Nephron (organoid): ENCODE measurements at regions not wholly inside any gene's neighbourhood (a gene's known extent, or its start where the extent isn't known, plus 50 kb on each side); places are given as distances from the start of the nearest gene placed in this dataset.
A peak's percentile ranks its signal among the peaks of the same experiment; 100 is the strongest.
"Not testable (repeated sequence)": the region's sequence is repeated elsewhere in the genome, so short reads cannot be mapped to it uniquely, and the experiment has no call there.

Experiments
- H3K27ac Mint-ChIP-seq, 3 experiments: 2 replicates each; pipeline ENCODE4 v1.8.0; 2020; ENCODE audit warnings: mixed read lengths in 3 of 3, mild to moderate bottlenecking in 2 of 3, moderate library complexity in 1 of 3
- H3K27me3 Mint-ChIP-seq: 2 replicates; pipeline ENCODE4 v1.8.0; 2021; ENCODE audit warnings: low read depth, mild to moderate bottlenecking, moderate library complexity, mixed read lengths
- H3K36me3 Mint-ChIP-seq: 2 replicates; pipeline ENCODE4 v1.8.0; 2020; ENCODE audit warnings: low read depth, mixed read lengths
- H3K4me1 Mint-ChIP-seq: 2 replicates; pipeline ENCODE4 v1.8.0; 2020; ENCODE audit warnings: mixed read lengths
- H3K4me3 Mint-ChIP-seq, 3 experiments: 2 replicates each; pipeline ENCODE4 v1.8.0; 2020; ENCODE audit warnings: mild to moderate bottlenecking in 3 of 3, mixed read lengths in 3 of 3, moderate library complexity in 2 of 3
- H3K9me3 Mint-ChIP-seq: 2 replicates; pipeline ENCODE4 v1.8.0; 2020; ENCODE audit warnings: mixed read lengths
- CTCF ChIP-seq, 3 experiments: fragments of 200-600 bp; sonication (generic); IDR thresholded peaks; one replicate each; pipeline ENCODE4 v1.5.0; 2021; ENCODE audit warnings: antibody characterized with exemption in 3 of 3; ENCODE audit not compliant: unreplicated experiment in 3 of 3

DNA sequence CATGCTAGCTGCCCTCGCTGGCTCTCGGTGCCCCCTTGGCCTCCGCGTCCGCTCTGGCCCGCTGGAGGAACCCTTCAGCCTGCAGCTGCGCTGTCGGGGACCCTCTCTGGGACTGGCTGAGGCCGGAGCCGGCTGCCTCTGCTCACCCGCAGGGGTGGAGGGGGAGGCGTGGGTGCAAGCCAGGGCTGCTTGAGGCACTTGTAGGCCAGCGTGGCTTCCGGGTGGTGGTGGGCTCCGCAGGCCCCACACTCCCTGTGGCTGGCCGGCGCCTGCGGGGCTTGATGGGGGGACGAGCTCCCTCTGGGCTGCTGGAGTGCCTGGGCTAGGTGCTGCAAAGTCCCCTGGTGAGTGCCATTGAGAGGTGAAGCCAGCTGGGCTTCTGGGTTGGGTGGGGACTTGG, 429.6 kb downstream of the LRRC70 start:
- H3K27me3 Mint-ChIP-seq: no peaks in the 10 kb centered on the region
- no peak overlapping the region for H3K27ac Mint-ChIP-seq
- H3K36me3 Mint-ChIP-seq: no peaks in the 10 kb centered on the region
- H3K4me3 Mint-ChIP-seq: no peak overlapping the region
- H3K9me3 Mint-ChIP-seq: peaks cover 16% of the 10 kb centered on the region
- no peaks in the 10 kb centered on the region for H3K4me1 Mint-ChIP-seq
- no peak for TF ChIP-seq CTCF (IDR thresholded peaks at IDR 0.05; ENCODE audit: unreplicated experiment in 3 of 3)

DNA sequence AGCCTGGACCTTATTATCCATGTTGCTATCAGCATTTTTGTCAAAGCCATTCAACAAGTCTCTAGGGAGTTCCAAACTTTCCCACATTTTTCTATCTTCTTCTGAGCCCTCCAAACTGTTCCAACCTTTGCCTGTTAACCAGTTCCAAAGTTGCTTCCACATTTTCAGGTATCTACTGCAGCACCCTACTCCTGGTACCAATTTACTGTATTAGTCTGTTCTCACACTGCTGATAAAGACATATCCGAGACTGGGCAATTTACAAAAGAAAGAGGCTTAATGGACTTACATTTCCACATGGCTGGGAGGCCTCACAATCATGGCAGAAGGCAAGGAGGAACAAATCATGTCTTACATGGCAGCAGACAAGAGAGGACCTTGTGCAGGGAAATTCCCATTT, 416.2 kb downstream of the LRRC70 start:
- not testable (repeated sequence) for H3K36me3 Mint-ChIP-seq, H3K4me1 Mint-ChIP-seq, H3K27me3 Mint-ChIP-seq, H3K27ac Mint-ChIP-seq, H3K4me3 Mint-ChIP-seq
- peaks cover 44% of the 10 kb centered on the region for H3K9me3 Mint-ChIP-seq

DNA sequence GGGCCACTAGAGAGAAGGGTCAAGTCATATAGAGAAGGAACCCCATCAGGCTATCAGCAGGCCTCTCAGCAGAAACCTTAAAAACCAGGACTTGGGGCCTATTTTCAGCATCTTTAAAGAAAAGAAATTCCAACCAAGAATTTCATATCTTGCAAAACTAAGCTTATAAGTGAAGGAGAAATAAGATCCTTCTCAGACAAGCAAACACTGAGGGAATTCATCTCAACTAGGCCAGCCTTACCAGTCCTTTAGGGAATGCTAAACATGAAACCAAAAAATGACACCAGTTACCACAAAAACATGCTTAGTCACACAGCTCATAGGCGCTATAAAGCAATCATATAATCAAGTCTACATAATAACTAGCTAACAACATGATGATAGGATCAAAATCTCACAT, 407.1 kb downstream of the LRRC70 start:
- H3K9me3 Mint-ChIP-seq: peaks cover 35% of the 10 kb centered on the region
- no peak for TF ChIP-seq CTCF (IDR thresholded peaks at IDR 0.05; ENCODE audit: unreplicated experiment in 3 of 3)
- no peak overlapping the region for H3K27ac Mint-ChIP-seq
- H3K4me3 Mint-ChIP-seq: no peak overlapping the region
- H3K36me3 Mint-ChIP-seq: no peaks in the 10 kb centered on the region
- H3K4me1 Mint-ChIP-seq: no peaks in the 10 kb centered on the region
- H3K27me3 Mint-ChIP-seq: no peaks in the 10 kb centered on the region

- Mint-ChIP-seq H3K27me3 (no peaks in the 10 kb centered on the region), H3K9me3 (peaks cover 24% of the 10 kb centered on the region), H3K36me3 (no peaks in the 10 kb centered on the region), H3K27ac (peak overlapping the region in 1 of 3 experiments; percentile 58), H3K4me3 (no peak overlapping the region), H3K4me1 (no peaks in the 10 kb centered on the region)
- TF ChIP-seq CTCF (IDR thresholded peaks at IDR 0.05; ENCODE audit: unreplicated experiment in 3 of 3): no peak
Measured at GRCh38 chr5:62982348-62982747, 403.7 kb downstream of the LRRC70 start.

DNA sequence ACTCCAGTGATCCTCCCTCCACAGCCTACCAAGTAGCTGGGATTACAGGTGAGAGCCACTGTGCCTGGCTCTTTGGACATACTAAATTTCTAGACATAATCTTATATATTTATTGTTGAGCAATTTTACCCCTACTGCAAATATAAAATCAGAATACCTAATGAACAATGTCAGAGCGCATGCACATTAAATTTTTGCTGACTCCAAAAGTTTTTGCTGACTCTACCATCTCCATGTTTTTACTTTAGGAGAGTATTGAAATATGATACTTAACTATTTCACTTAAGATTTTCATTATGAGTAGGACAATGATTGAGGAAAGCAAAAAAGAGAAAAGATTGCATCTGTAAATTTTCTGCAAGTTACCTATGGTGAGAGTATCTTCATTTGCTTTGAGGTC, 402.3 kb downstream of the LRRC70 start:
- Mint-ChIP-seq H3K27me3 (no peaks in the 10 kb centered on the region), H3K9me3 (peaks cover 9% of the 10 kb centered on the region), H3K4me3 (no peak overlapping the region), H3K4me1 (no peaks in the 10 kb centered on the region), H3K36me3 (no peaks in the 10 kb centered on the region), H3K27ac (no peak overlapping the region)
- no peak for TF ChIP-seq CTCF (IDR thresholded peaks at IDR 0.05; ENCODE audit: unreplicated experiment in 3 of 3)

DNA sequence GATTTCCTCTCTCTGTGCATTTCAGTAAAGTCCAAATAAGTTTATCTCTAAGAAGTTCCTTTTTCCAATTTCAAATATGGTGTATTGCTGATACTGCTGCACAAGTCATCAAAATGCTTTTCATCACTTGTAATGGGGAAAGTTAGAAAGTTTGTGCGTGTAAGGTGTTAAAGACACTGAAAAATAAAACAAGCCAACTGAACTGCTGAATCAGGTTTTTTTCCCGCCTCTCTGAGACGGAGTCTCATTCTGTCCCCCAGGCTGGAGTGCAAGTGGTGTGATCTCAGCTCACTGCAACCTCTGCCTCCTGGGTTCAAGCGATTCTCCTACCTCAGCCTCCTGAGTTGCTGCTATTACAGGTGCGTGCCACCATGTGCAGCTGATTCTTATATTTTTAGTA, 400.9 kb downstream of the LRRC70 start:
- Mint-ChIP-seq H3K36me3 (no peaks in the 10 kb centered on the region), H3K27me3 (no peaks in the 10 kb centered on the region), H3K27ac (no peak overlapping the region), H3K4me1 (peaks cover 5% of the 10 kb centered on the region), H3K9me3 (no peaks in the 10 kb centered on the region), H3K4me3 (no peak overlapping the region)
- TF ChIP-seq CTCF (IDR thresholded peaks at IDR 0.05; ENCODE audit: unreplicated experiment in 3 of 3): no peak

- Mint-ChIP-seq H3K9me3 (no peaks in the 10 kb centered on the region), H3K4me3 (no peak overlapping the region), H3K27me3 (no peaks in the 10 kb centered on the region), H3K4me1 (peaks cover 7% of the 10 kb centered on the region), H3K27ac (no peak overlapping the region), H3K36me3 (no peaks in the 10 kb centered on the region)
- no peak for TF ChIP-seq CTCF (IDR thresholded peaks at IDR 0.05; ENCODE audit: unreplicated experiment in 3 of 3)
Measured at GRCh38 chr5:62977661-62978060, 399.0 kb downstream of the LRRC70 start.
